ENCODE measurements at regions not wholly inside any gene's neighbourhood (a gene's known extent, or its start where the extent isn't known, plus 50 kb on each side); places are given as distances from the start of the nearest gene placed in this dataset.

GRCh38 chr7:42485301-42485766 is 248.3 kb upstream of the GLI3 start:
- no peak for DNase-seq

GRCh38 chr7:42483886-42484285 is 246.9 kb upstream of the GLI3 start:
- DNase-seq: no peak

GRCh38 chr7:42479816-42480633 is 243.0 kb upstream of the GLI3 start:
- DNase-seq: no peak

- DNase-seq: no peak
These were observed 242.4 kb upstream of the GLI3 start for GRCh38 chr7:42479452-42479815.

GRCh38 chr7:42478717-42479116 is 241.7 kb upstream of the GLI3 start:
- DNase-seq: no peak

- no peak for DNase-seq
These were observed 239.2 kb upstream of the GLI3 start for GRCh38 chr7:42476255-42476654.

- no peak for DNase-seq
These were observed 238.1 kb upstream of the GLI3 start for GRCh38 chr7:42475082-42475481.

- DNase-seq: no peak
These were observed 236.1 kb upstream of the GLI3 start for GRCh38 chr7:42473099-42473498.

GRCh38 chr7:42471573-42472174 is 234.7 kb upstream of the GLI3 start:
- DNase-seq: no peak

GRCh38 chr7:42469341-42469740 is 232.3 kb upstream of the GLI3 start:
- no peak for DNase-seq

- no peak for DNase-seq
These were observed 231.5 kb upstream of the GLI3 start for GRCh38 chr7:42468471-42468870.

- no peak for DNase-seq
These were observed 224.5 kb upstream of the GLI3 start for GRCh38 chr7:42461537-42461936.

- DNase-seq: no peak
These were observed 223.9 kb upstream of the GLI3 start for GRCh38 chr7:42460933-42461332.

- DNase-seq: no peak
These were observed 223.1 kb upstream of the GLI3 start for GRCh38 chr7:42460148-42460547.

GRCh38 chr7:42457663-42458062 is 220.7 kb upstream of the GLI3 start:
- DNase-seq: no peak

- no peak for DNase-seq
These were observed 219.8 kb upstream of the GLI3 start for GRCh38 chr7:42456756-42457276.

GRCh38 chr7:42456267-42456666 is 219.3 kb upstream of the GLI3 start:
- DNase-seq: no peak

GRCh38 chr7:42453931-42454361 is 216.9 kb upstream of the GLI3 start:
- DNase-seq: no peak

- no peak for DNase-seq
These were observed 215.3 kb upstream of the GLI3 start for GRCh38 chr7:42452356-42452755.

GRCh38 chr7:42449431-42449830 is 212.4 kb upstream of the GLI3 start:
- no peak for DNase-seq

GRCh38 chr7:42448901-42449300 is 211.9 kb upstream of the GLI3 start:
- DNase-seq: no peak

GRCh38 chr7:42445691-42446090 is 208.7 kb upstream of the GLI3 start:
- no peak for DNase-seq

GRCh38 chr7:42440951-42441350 is 203.9 kb upstream of the GLI3 start:
- DNase-seq: no peak

GRCh38 chr7:42432644-42433043 is 195.6 kb upstream of the GLI3 start:
- DNase-seq: no peak
